GM21619 (cell line): ENCODE measurements at regions not wholly inside any gene's neighbourhood (a gene's known extent, or its start where the extent isn't known, plus 50 kb on each side); places are given as distances from the start of the nearest gene placed in this dataset.

Source experiments
- ATAC-seq: cut with Tn5 transposase; IDR thresholded peaks from one replicate; pipeline ENCODE4 v1.9.1; 2021; ENCODE audit not compliant: unreplicated experiment

- ATAC-seq: no peak
Observed at GRCh38 chr5:2254406-2254805, 371.7 kb upstream of the IRX4 start.

GRCh38 chr5:2253040-2253975 is 370.6 kb upstream of the IRX4 start:
- ATAC-seq: no peak

- no peak for ATAC-seq
Observed at GRCh38 chr5:2251751-2252150, 369.0 kb upstream of the IRX4 start.

- no peak for ATAC-seq
Observed at GRCh38 chr5:2251298-2251697, 368.6 kb upstream of the IRX4 start.

GRCh38 chr5:2250365-2250950 is 367.7 kb upstream of the IRX4 start:
- ATAC-seq: no peak

- ATAC-seq: no peak
Observed at GRCh38 chr5:2249442-2249841, 366.7 kb upstream of the IRX4 start.

- no peak for ATAC-seq
Observed at GRCh38 chr5:2249026-2249425, 366.3 kb upstream of the IRX4 start.

- no peak for ATAC-seq
Observed at GRCh38 chr5:2242539-2242938, 359.8 kb upstream of the IRX4 start.

GRCh38 chr5:2241842-2242241 is 359.1 kb upstream of the IRX4 start:
- no peak for ATAC-seq

GRCh38 chr5:2240118-2240904 is 357.6 kb upstream of the IRX4 start:
- no peak for ATAC-seq

GRCh38 chr5:2239201-2239910 is 356.6 kb upstream of the IRX4 start:
- ATAC-seq: no peak

GRCh38 chr5:2238732-2239131 is 356.0 kb upstream of the IRX4 start:
- no peak for ATAC-seq

- no peak for ATAC-seq
Observed at GRCh38 chr5:2227433-2227832, 344.7 kb upstream of the IRX4 start.

- ATAC-seq: no peak
Observed at GRCh38 chr5:2224689-2225088, 342.0 kb upstream of the IRX4 start.

- no peak for ATAC-seq
Observed at GRCh38 chr5:2223303-2223702, 340.6 kb upstream of the IRX4 start.

- ATAC-seq: no peak
Observed at GRCh38 chr5:2222246-2222992, 339.7 kb upstream of the IRX4 start.

GRCh38 chr5:2221450-2221849 is 338.7 kb upstream of the IRX4 start:
- no peak for ATAC-seq

- ATAC-seq: no peak
Observed at GRCh38 chr5:2220741-2221140, 338.0 kb upstream of the IRX4 start.

- no peak for ATAC-seq
Observed at GRCh38 chr5:2219149-2219776, 336.5 kb upstream of the IRX4 start.

GRCh38 chr5:2217219-2217618 is 334.5 kb upstream of the IRX4 start:
- no peak for ATAC-seq
